ENCODE measurements at regions not wholly inside any gene's neighbourhood (a gene's known extent, or its start where the extent isn't known, plus 50 kb on each side); places are given as distances from the start of the nearest gene placed in this dataset.

GRCh38 chr5:20129501-20129900 lies 141.5 kb upstream of the CDH18 start:
- no peak for TF ChIP-seq BHLHE40 (IDR thresholded peaks at IDR 0.05; ENCODE audit: borderline replicate concordance)
- TF ChIP-seq TARDBP (IDR thresholded peaks at IDR 0.05), result no peak
- no peak for TF ChIP-seq FOXM1 (IDR thresholded peaks at IDR 0.05; ENCODE audit: borderline replicate concordance)
- TF ChIP-seq SUZ12 (IDR thresholded peaks at IDR 0.05), result no peak
- TF ChIP-seq ZNF384 (IDR thresholded peaks at IDR 0.05), result no peak
- no peak for TF ChIP-seq SP1 (IDR thresholded peaks at IDR 0.05)
- TF ChIP-seq FOXK2 (IDR thresholded peaks at IDR 0.05), result no peak
- TF ChIP-seq PKNOX1 (IDR thresholded peaks at IDR 0.05), result no peak
- no peak for TF ChIP-seq NFRKB (IDR thresholded peaks at IDR 0.05)
- no peak for TF ChIP-seq L3MBTL2 (conservative IDR thresholded peaks at IDR 0.05)
- no peak for TF ChIP-seq FOXA1 (IDR thresholded peaks at IDR 0.05)
- TF ChIP-seq ELF4 (IDR thresholded peaks at IDR 0.05), result no peak
